ENCODE measurements at regions not wholly inside any gene's neighbourhood (a gene's known extent, or its start where the extent isn't known, plus 50 kb on each side); places are given as distances from the start of the nearest gene placed in this dataset.

DNA sequence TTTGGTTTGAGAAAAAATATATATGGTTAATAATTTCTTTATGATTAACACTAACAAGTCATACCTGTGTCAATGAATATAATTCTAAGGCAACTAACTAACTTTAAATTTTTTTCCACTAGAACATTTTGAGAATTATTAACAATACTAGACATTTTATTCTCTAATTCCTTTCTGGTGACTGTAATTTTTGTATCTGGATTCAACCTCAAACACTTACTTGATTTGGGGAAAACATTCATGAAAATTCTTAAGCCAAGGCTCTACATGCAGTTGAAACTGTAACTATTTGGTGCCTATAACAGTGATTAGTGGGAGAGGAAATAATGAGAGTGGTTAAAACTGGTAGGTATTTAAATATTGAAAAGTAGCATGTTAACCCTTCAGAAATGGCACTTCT, 546.5 kb upstream of the KLHL29 start:
- BruUV-seq (replicated peaks): no TSS peak
- no peaks in the 10 kb centered on the region for H3K79me2 ChIP-seq (ENCODE audit: insufficient read depth, low read length)
- RAD21 ChIA-PET (ENCODE audit: low non-redundant PET in 1 of 2, low total read pairs in 2 of 2, uncharacterized antibody in 2 of 2, unreplicated experiment in 2 of 2): no interaction called here
- H3K4me1 ChIP-seq (ENCODE audit: control insufficient read depth in 1 of 2, insufficient read depth in 2 of 2, low read length in 2 of 2): no peaks in the 10 kb centered on the region
- H3K4me2 ChIP-seq (ENCODE audit: low read length): no peak overlapping the region
- H3K9ac ChIP-seq (ENCODE audit: low read length): no peak overlapping the region
- no peaks in the 10 kb centered on the region for H3K9me2 ChIP-seq (ENCODE audit: insufficient read depth)
- TF ChIP-seq CBX3 (IDR thresholded peaks at IDR 0.05; ENCODE audit: low read depth) (no peak), EZH2 (IDR thresholded peaks at IDR 0.05) (no peak), POLR2A (IDR thresholded peaks at IDR 0.05; ENCODE audit: borderline replicate concordance, extremely low read depth, insufficient read depth, insufficient read length) (no peak), JUND (IDR thresholded peaks at IDR 0.05) (no peak), ELF1 (IDR thresholded peaks at IDR 0.05; ENCODE audit: borderline replicate concordance, low read depth) (no peak), TCF7L2 (IDR thresholded peaks at IDR 0.05; ENCODE audit: borderline replicate concordance, extremely low read depth, insufficient read depth, insufficient read length) (no peak), POLR2AphosphoS5 (IDR thresholded peaks at IDR 0.05; ENCODE audit: low read depth, low read length) (no peak), CEBPB (IDR thresholded peaks at IDR 0.05; ENCODE audit: low read depth) (no peak), SIN3A (IDR thresholded peaks at IDR 0.05; ENCODE audit: low read depth) (no peak), FOSL1 (IDR thresholded peaks at IDR 0.05; ENCODE audit: low read depth) (no peak), EZH2phosphoT487 (IDR thresholded peaks at IDR 0.05; ENCODE audit: borderline replicate concordance) (no peak), ZFX (IDR thresholded peaks at IDR 0.05) (no peak)
- TF ChIP-seq, protein P1, sequence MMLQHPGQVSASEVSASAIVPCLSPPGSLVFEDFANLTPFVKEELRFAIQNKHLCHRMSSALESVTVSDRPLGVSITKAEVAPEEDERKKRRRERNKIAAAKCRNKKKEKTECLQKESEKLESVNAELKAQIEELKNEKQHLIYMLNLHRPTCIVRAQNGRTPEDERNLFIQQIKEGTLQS (IDR thresholded peaks at IDR 0.05): no peak
- TF ChIP-seq, protein P2, sequence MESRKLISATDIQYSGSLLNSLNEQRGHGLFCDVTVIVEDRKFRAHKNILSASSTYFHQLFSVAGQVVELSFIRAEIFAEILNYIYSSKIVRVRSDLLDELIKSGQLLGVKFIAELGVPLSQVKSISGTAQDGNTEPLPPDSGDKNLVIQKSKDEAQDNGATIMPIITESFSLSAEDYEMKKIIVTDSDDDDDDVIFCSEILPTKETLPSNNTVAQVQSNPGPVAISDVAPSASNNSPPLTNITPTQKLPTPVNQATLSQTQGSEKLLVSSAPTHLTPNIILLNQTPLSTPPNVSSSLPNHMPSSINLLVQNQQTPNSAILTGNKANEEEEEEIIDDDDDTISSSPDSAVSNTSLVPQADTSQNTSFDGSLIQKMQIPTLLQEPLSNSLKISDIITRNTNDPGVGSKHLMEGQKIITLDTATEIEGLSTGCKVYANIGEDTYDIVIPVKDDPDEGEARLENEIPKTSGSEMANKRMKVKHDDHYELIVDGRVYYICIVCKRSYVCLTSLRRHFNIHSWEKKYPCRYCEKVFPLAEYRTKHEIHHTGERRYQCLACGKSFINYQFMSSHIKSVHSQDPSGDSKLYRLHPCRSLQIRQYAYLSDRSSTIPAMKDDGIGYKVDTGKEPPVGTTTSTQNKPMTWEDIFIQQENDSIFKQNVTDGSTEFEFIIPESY (IDR thresholded peaks at IDR 0.05; ENCODE audit: extremely low read depth, insufficient replicate concordance, low read length): no peak
- TF ChIP-seq, protein P3, sequence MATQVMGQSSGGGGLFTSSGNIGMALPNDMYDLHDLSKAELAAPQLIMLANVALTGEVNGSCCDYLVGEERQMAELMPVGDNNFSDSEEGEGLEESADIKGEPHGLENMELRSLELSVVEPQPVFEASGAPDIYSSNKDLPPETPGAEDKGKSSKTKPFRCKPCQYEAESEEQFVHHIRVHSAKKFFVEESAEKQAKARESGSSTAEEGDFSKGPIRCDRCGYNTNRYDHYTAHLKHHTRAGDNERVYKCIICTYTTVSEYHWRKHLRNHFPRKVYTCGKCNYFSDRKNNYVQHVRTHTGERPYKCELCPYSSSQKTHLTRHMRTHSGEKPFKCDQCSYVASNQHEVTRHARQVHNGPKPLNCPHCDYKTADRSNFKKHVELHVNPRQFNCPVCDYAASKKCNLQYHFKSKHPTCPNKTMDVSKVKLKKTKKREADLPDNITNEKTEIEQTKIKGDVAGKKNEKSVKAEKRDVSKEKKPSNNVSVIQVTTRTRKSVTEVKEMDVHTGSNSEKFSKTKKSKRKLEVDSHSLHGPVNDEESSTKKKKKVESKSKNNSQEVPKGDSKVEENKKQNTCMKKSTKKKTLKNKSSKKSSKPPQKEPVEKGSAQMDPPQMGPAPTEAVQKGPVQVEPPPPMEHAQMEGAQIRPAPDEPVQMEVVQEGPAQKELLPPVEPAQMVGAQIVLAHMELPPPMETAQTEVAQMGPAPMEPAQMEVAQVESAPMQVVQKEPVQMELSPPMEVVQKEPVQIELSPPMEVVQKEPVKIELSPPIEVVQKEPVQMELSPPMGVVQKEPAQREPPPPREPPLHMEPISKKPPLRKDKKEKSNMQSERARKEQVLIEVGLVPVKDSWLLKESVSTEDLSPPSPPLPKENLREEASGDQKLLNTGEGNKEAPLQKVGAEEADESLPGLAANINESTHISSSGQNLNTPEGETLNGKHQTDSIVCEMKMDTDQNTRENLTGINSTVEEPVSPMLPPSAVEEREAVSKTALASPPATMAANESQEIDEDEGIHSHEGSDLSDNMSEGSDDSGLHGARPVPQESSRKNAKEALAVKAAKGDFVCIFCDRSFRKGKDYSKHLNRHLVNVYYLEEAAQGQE (IDR thresholded peaks at IDR 0.05; ENCODE audit: low read depth): no peak
- CTCF ChIA-PET: no interaction called here
- POLR2A ChIA-PET: no interaction called here
- ATAC-seq (no peak), DNase-seq (ENCODE audit: low read depth, low spot score) (no peak)
- H2AFZ ChIP-seq (ENCODE audit: low read depth, low read length, poor library complexity, severe bottlenecking): no peak overlapping the region
- H3K36me3 ChIP-seq (ENCODE audit: control insufficient read depth in 1 of 2, insufficient read depth in 2 of 2, low read length in 2 of 2): no peaks in the 10 kb centered on the region
- H3K27ac ChIP-seq (ENCODE audit: low read depth, low read length): no peak overlapping the region
- no peak overlapping the region for H3K4me3 ChIP-seq (replicated peaks in 1 of 2; ENCODE audit: low read depth in 1 of 2, low read length in 2 of 2)
- H3K9me3 ChIP-seq (ENCODE audit: control insufficient read depth in 1 of 2, insufficient read depth in 1 of 2, low read depth in 1 of 2, low read length in 2 of 2): no peaks in the 10 kb centered on the region
- intact Hi-C loops (cut with micrococcal nuclease): no loop called here
- no peaks in the 10 kb centered on the region for H3K27me3 ChIP-seq (ENCODE audit: insufficient read depth, low read length)
- H4K20me1 ChIP-seq (ENCODE audit: insufficient read depth): no peaks in the 10 kb centered on the region
